Stomach (tissue), 4 donors: ENCODE measurements at regions not wholly inside any gene's neighbourhood (a gene's known extent, or its start where the extent isn't known, plus 50 kb on each side); places are given as distances from the start of the nearest gene placed in this dataset.

ENCODE experiments used
- CTCF ChIP-seq, 7 experiments: fragments of 450-650 bp in 4 of 7; fragments of 200-600 bp in 3 of 7; sonication (generic) in 3 of 7; IDR thresholded peaks; one replicate each; pipeline ENCODE4 v1.5.1; 2016 to 2019; ENCODE audit warnings: antibody characterized with exemption in 7 of 7, control low read depth in 2 of 7, mild to moderate bottlenecking in 1 of 7
- POLR2AphosphoS5 ChIP-seq, 3 donors: sonication (generic); formaldehyde crosslinking; IDR thresholded peaks; one replicate each; pipeline ENCODE4 v1.6.1; 2016; ENCODE audit warnings: antibody characterized with exemption in 3 of 3

GRCh38 chr20:54909702-54910101 is 434.3 kb downstream of the DOK5 start:
- TF ChIP-seq POLR2AphosphoS5 (IDR thresholded peaks at IDR 0.05) = no peak
- TF ChIP-seq CTCF (IDR thresholded peaks at IDR 0.05) = no peak
